HCT116 (cell line): ENCODE measurements at regions not wholly inside any gene's neighbourhood (a gene's known extent, or its start where the extent isn't known, plus 50 kb on each side); places are given as distances from the start of the nearest gene placed in this dataset.

Experiments used
- CTCF ChIP-seq, 3 experiments: fragments of 200-600 bp in 1 of 3; sonication (generic) in 1 of 3; IDR thresholded peaks in 2 of 3; conservative IDR thresholded peaks in 1 of 3; 2 replicates each; pipeline ENCODE4 v1.5.1; 2012 to 2017; ENCODE audit warnings: low read depth in 2 of 3, low read length in 2 of 3, antibody characterized with exemption in 1 of 3, borderline replicate concordance in 1 of 3, control low read depth in 1 of 3, mild to moderate bottlenecking in 1 of 3, mixed read lengths in 1 of 3, mixed run types in 1 of 3, moderate library complexity in 1 of 3; ENCODE audit not compliant: insufficient read depth in 1 of 3
- EZH2 ChIP-seq: fragments of 200-600 bp; sonication (generic); IDR thresholded peaks from 2 replicates; pipeline ENCODE4 v1.6.1; 2017; ENCODE audit warnings: antibody characterized with exemption, mixed run types
- JUND ChIP-seq: IDR thresholded peaks from 2 replicates; pipeline ENCODE4 v1.6.1; 2012
- POLR2A ChIP-seq: IDR thresholded peaks from 2 replicates; pipeline ENCODE4 v1.7.0; 2011; ENCODE audit warnings: borderline replicate concordance; ENCODE audit not compliant: insufficient read depth, insufficient read length; ENCODE audit errors: extremely low read depth
- POLR2AphosphoS5 ChIP-seq: IDR thresholded peaks from 2 replicates; pipeline ENCODE4 v1.6.1; 2011; ENCODE audit warnings: mild to moderate bottlenecking, low read depth, low read length, moderate library complexity
- RAD21 ChIP-seq: IDR thresholded peaks from 2 replicates; pipeline ENCODE4 v1.6.1; 2012; ENCODE audit warnings: low read depth, mild to moderate bottlenecking
- REST ChIP-seq: IDR thresholded peaks from 2 replicates; pipeline ENCODE4 v1.6.1; 2012; ENCODE audit warnings: low read depth
- SP1 ChIP-seq: IDR thresholded peaks from 2 replicates; pipeline ENCODE4 v1.6.1; 2012; ENCODE audit warnings: low read depth
- TCF7L2 ChIP-seq: IDR thresholded peaks from 2 replicates; pipeline ENCODE4 v1.7.0; 2011; ENCODE audit warnings: borderline replicate concordance, inconsistent platforms; ENCODE audit not compliant: insufficient read depth, insufficient read length; ENCODE audit errors: extremely low read depth
- ZBTB33 ChIP-seq: IDR thresholded peaks from 2 replicates; pipeline ENCODE4 v1.6.1; 2011; ENCODE audit warnings: mild to moderate bottlenecking, low read length, moderate library complexity; ENCODE audit not compliant: insufficient replicate concordance; ENCODE audit errors: extremely low read depth
- ZNF274 ChIP-seq: fragments of 200-500 bp; sonication (Bioruptor generic); IDR thresholded peaks from 2 replicates; pipeline ENCODE4 v1.6.1; 2014; ENCODE audit warnings: mild to moderate bottlenecking, low read depth, low read length, inconsistent platforms

GRCh38 chr14:84806181-84806580 lies 723.8 kb upstream of the FLRT2 start:
- TF ChIP-seq JUND (no peak), POLR2A (no peak), EZH2 (no peak), POLR2AphosphoS5 (no peak), REST (no peak), RAD21 (no peak), SP1 (no peak), CTCF (IDR thresholded peaks at IDR 0.05 in 2 of 3, conservative IDR thresholded peaks at IDR 0.05 in 1 of 3; ENCODE audit: borderline replicate concordance in 1 of 3, insufficient read depth in 1 of 3, low read depth in 2 of 3, low read length in 2 of 3) (no peak), ZBTB33 (no peak), ZNF274 (no peak), TCF7L2 (no peak)
